HL-60 (cell line): ENCODE measurements at regions not wholly inside any gene's neighbourhood (a gene's known extent, or its start where the extent isn't known, plus 50 kb on each side); places are given as distances from the start of the nearest gene placed in this dataset.
"Not testable (repeated sequence)": the region's sequence is repeated elsewhere in the genome, so short reads cannot be mapped to it uniquely, and the experiment has no call there.

Source experiments
- DNase-seq, 2 experiments: peaks; one replicate each; pipeline ENCODE4 v3.0.0-alpha.2; 2010 to 2020; ENCODE audit warnings: low read depth in 1 of 2, low spot score in 1 of 2
- H3K27ac ChIP-seq: fragments of 250-450 bp; sonication (Bioruptor Pico); replicated peaks from 2 replicates; pipeline ENCODE4 v1.5.1; 2020; ENCODE audit warnings: mild to moderate bottlenecking, moderate library complexity
- H3K27me3 ChIP-seq: fragments of 250-450 bp; sonication (Bioruptor Pico); 2 replicates; pipeline ENCODE4 v1.5.1; 2021; ENCODE audit warnings: mild to moderate bottlenecking, moderate library complexity; ENCODE audit not compliant: insufficient read depth, poor library complexity, severe bottlenecking
- H3K4me3 ChIP-seq: replicated peaks from 2 replicates; pipeline ENCODE4 v1.5.1; 2011; ENCODE audit warnings: mild to moderate bottlenecking, control low read depth, low read length; ENCODE audit not compliant: insufficient read depth
- CTCF ChIP-seq: IDR thresholded peaks from one replicate; pipeline ENCODE4 v1.5.1; 2011; ENCODE audit warnings: low read length, control low read depth, inconsistent platforms; ENCODE audit not compliant: insufficient read depth
- GABPA ChIP-seq: IDR thresholded peaks from 2 replicates; pipeline ENCODE4 v1.6.1; 2012; ENCODE audit warnings: low read depth
- POLR2AphosphoS5 ChIP-seq: IDR thresholded peaks from 2 replicates; pipeline ENCODE4 v1.6.1; 2012; ENCODE audit warnings: low read depth
- REST ChIP-seq: IDR thresholded peaks from 2 replicates; pipeline ENCODE4 v1.6.1; 2012; ENCODE audit warnings: low read depth; ENCODE audit not compliant: insufficient replicate concordance
- SPI1 ChIP-seq: IDR thresholded peaks from 2 replicates; pipeline ENCODE4 v1.6.1; 2012; ENCODE audit warnings: low read depth, mild to moderate bottlenecking, borderline replicate concordance

GRCh38 chr14:87754520-87755223 lies 238.3 kb downstream of the GALC start:
- Histone ChIP-seq H3K27me3 (no peaks in the 10 kb centered on the region), H3K27ac (no peak overlapping the region), H3K4me3 (no peak overlapping the region)
- no peak for TF ChIP-seq REST
- TF ChIP-seq GABPA, result no peak
- no peak for TF ChIP-seq CTCF
- no peak for TF ChIP-seq SPI1
- no peak for TF ChIP-seq POLR2AphosphoS5
- peak in 1 of 2 experiments; percentile 35 for DNase-seq

- DNase-seq, result no peak
- TF ChIP-seq CTCF, result no peak
- TF ChIP-seq GABPA, result no peak
- TF ChIP-seq REST, result no peak
- TF ChIP-seq POLR2AphosphoS5, result no peak
- no peak for TF ChIP-seq SPI1
- Histone ChIP-seq H3K27me3 (no peaks in the 10 kb centered on the region), H3K27ac (no peak overlapping the region), H3K4me3 (no peak overlapping the region)
Observed at GRCh38 chr14:87748558-87748957, 244.4 kb downstream of the GALC start.

GRCh38 chr14:87745507-87746118 lies 247.4 kb downstream of the GALC start:
- H3K27me3 ChIP-seq, result no peaks in the 10 kb centered on the region
- H3K4me3 ChIP-seq, result no peak overlapping the region
- peak; percentile 45 to 56 for DNase-seq
- H3K27ac ChIP-seq, result no peak overlapping the region
- TF ChIP-seq REST, result no peak
- no peak for TF ChIP-seq GABPA
- TF ChIP-seq CTCF, result peak; percentile 77
- TF ChIP-seq SPI1, result no peak

GRCh38 chr14:87734577-87735360 lies 258.2 kb downstream of the GALC start:
- not testable (repeated sequence) for H3K27ac ChIP-seq, H3K4me3 ChIP-seq, DNase-seq, H3K27me3 ChIP-seq

GRCh38 chr14:87733115-87733514 lies 259.9 kb downstream of the GALC start:
- not testable (repeated sequence) for H3K4me3 ChIP-seq, H3K27ac ChIP-seq, DNase-seq, H3K27me3 ChIP-seq
